SK-N-SH (cell line): ENCODE measurements at regions not wholly inside any gene's neighbourhood (a gene's known extent, or its start where the extent isn't known, plus 50 kb on each side); places are given as distances from the start of the nearest gene placed in this dataset.

Experiments used
- EP300 ChIP-seq, 2 experiments: IDR thresholded peaks; 2 replicates each; pipeline versions ENCODE4 v1.4.0 to v1.6.1; 2012; ENCODE audit warnings: borderline replicate concordance in 1 of 2, low read depth in 1 of 2, low read length in 1 of 2
- EZH2phosphoT487 ChIP-seq: fragments of 200-600 bp; sonication (generic); IDR thresholded peaks from 2 replicates; pipeline ENCODE4 v1.6.1; 2017; ENCODE audit warnings: low read depth, mixed run types, mild to moderate bottlenecking, antibody characterized with exemption, moderate library complexity, borderline replicate concordance
- MEF2A ChIP-seq: IDR thresholded peaks from 2 replicates; pipeline ENCODE4 v1.4.0; 2012; ENCODE audit warnings: low read depth, borderline replicate concordance
- NRF1 ChIP-seq: IDR thresholded peaks from 2 replicates; pipeline ENCODE4 v1.6.1; 2012; ENCODE audit warnings: low read depth, mild to moderate bottlenecking, low read length
- RAD21 ChIP-seq: IDR thresholded peaks from 2 replicates; pipeline ENCODE4 v1.6.1; 2012; ENCODE audit warnings: mild to moderate bottlenecking, low read length
- RCOR1 ChIP-seq: fragments of 150-350 bp; IDR thresholded peaks from 2 replicates; pipeline ENCODE4 v1.6.1; 2017; ENCODE audit warnings: antibody characterized with exemption, low read length
- RXRA ChIP-seq: IDR thresholded peaks from 2 replicates; pipeline ENCODE4 v1.4.0; 2012; ENCODE audit warnings: low read depth, mild to moderate bottlenecking, borderline replicate concordance
- SIN3A ChIP-seq: IDR thresholded peaks from 2 replicates; pipeline ENCODE4 v1.6.1; 2012; ENCODE audit warnings: low read depth, mild to moderate bottlenecking, low read length, moderate library complexity, borderline replicate concordance
- TF ChIP-seq, protein P1 (sequence below): fragments of 200-600 bp; sonication (generic); IDR thresholded peaks from 2 replicates; pipeline ENCODE4 v1.6.1; 2017; ENCODE audit warnings: antibody characterized with exemption, mild to moderate bottlenecking, moderate library complexity
- TF ChIP-seq, protein P2 (sequence below): fragments of 150-350 bp; IDR thresholded peaks from 2 replicates; pipeline ENCODE4 v1.6.1; 2016; ENCODE audit warnings: mild to moderate bottlenecking, low read depth, low read length
- TF ChIP-seq, protein P3 (sequence below): fragments of 150-350 bp; IDR thresholded peaks from 2 replicates; pipeline ENCODE4 v1.6.1; 2017; ENCODE audit warnings: antibody characterized with exemption, low read length, low read depth, borderline replicate concordance

DNA sequence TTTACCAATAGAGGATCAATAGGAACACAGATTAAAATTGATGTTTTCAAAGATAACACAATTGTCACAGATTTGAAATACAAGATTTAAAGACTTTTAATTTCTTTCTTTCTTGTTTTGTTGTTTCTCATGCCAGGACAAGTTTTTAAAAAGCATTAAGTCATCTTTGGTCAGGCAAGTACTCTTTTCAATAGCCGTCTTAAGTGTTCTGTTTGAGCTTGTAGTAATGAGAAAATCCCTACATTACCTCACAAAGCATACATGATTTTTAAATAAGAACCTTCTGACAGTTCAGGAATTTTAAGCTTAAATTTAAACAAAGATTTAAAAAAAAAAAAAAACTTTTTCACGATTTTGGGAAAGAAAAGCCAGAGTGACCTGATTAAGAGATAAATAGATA lies 216.3 kb upstream of the PRR20A start:
- TF ChIP-seq, protein P1, sequence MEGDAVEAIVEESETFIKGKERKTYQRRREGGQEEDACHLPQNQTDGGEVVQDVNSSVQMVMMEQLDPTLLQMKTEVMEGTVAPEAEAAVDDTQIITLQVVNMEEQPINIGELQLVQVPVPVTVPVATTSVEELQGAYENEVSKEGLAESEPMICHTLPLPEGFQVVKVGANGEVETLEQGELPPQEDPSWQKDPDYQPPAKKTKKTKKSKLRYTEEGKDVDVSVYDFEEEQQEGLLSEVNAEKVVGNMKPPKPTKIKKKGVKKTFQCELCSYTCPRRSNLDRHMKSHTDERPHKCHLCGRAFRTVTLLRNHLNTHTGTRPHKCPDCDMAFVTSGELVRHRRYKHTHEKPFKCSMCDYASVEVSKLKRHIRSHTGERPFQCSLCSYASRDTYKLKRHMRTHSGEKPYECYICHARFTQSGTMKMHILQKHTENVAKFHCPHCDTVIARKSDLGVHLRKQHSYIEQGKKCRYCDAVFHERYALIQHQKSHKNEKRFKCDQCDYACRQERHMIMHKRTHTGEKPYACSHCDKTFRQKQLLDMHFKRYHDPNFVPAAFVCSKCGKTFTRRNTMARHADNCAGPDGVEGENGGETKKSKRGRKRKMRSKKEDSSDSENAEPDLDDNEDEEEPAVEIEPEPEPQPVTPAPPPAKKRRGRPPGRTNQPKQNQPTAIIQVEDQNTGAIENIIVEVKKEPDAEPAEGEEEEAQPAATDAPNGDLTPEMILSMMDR, result no peak
- TF ChIP-seq, protein P2, sequence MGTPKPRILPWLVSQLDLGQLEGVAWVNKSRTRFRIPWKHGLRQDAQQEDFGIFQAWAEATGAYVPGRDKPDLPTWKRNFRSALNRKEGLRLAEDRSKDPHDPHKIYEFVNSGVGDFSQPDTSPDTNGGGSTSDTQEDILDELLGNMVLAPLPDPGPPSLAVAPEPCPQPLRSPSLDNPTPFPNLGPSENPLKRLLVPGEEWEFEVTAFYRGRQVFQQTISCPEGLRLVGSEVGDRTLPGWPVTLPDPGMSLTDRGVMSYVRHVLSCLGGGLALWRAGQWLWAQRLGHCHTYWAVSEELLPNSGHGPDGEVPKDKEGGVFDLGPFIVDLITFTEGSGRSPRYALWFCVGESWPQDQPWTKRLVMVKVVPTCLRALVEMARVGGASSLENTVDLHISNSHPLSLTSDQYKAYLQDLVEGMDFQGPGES, result no peak
- TF ChIP-seq EZH2phosphoT487, result no peak
- TF ChIP-seq EP300 (IDR thresholded peaks at IDR 0.05; ENCODE audit: borderline replicate concordance in 1 of 2, low read depth in 1 of 2, low read length in 1 of 2), result no peak
- TF ChIP-seq SIN3A, result no peak
- no peak for TF ChIP-seq MEF2A
- TF ChIP-seq, protein P3, sequence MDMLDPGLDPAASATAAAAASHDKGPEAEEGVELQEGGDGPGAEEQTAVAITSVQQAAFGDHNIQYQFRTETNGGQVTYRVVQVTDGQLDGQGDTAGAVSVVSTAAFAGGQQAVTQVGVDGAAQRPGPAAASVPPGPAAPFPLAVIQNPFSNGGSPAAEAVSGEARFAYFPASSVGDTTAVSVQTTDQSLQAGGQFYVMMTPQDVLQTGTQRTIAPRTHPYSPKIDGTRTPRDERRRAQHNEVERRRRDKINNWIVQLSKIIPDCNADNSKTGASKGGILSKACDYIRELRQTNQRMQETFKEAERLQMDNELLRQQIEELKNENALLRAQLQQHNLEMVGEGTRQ, result no peak
- TF ChIP-seq RXRA, result no peak
- no peak for TF ChIP-seq NRF1
- no peak for TF ChIP-seq RAD21
- TF ChIP-seq RCOR1, result no peak
